ENCODE measurements at regions not wholly inside any gene's neighbourhood (a gene's known extent, or its start where the extent isn't known, plus 50 kb on each side); places are given as distances from the start of the nearest gene placed in this dataset.

DNA sequence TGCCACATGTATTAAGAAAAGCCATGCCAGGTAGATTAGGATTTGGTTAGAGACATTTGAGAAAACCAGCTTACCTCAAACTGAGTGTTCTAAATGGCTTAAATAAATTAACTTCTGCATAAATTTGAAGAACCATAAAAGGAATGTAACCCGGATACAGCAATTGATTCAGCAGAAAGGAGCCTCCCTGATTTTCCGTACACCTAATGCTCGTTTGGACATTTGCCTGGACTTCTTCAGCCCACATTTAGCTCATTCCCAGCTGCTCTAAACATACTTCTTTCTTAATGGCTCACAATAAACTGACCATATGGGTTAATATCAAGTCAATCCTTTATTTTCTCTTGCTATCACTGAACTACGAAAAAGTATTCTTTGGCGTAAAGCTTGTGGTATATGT lies 392.4 kb downstream of the ZNF516 start:
- Histone ChIP-seq H3K27ac (ENCODE audit: low read depth, low read length) (no peak overlapping the region), H3K27me3 (ENCODE audit: control insufficient read depth in 3 of 3, insufficient read depth in 3 of 3, low read length in 3 of 3) (no peaks in the 10 kb centered on the region), H3K4me3 (ENCODE audit: low read length in 3 of 3) (no peak overlapping the region), H3K9me3 (ENCODE audit: control insufficient read depth in 3 of 3, low read length in 3 of 3) (peaks cover 0 to 2% (median 0%) of the 10 kb centered on the region in 3 donors), H3K36me3 (ENCODE audit: control insufficient read depth in 3 of 3, insufficient read depth in 3 of 3, low read length in 3 of 3) (no peaks in the 10 kb centered on the region), H3K4me1 (ENCODE audit: control insufficient read depth in 3 of 3, insufficient read depth in 3 of 3, low read length in 3 of 3) (no peaks in the 10 kb centered on the region), H3K9ac (ENCODE audit: low read depth in 1 of 3, low read length in 3 of 3) (no peak overlapping the region)

- Histone ChIP-seq H3K4me3 (ENCODE audit: low read length in 3 of 3) (no peak overlapping the region), H3K9me3 (ENCODE audit: control insufficient read depth in 3 of 3, low read length in 3 of 3) (peaks cover 0 to 2% (median 0%) of the 10 kb centered on the region in 3 donors), H3K4me1 (ENCODE audit: control insufficient read depth in 3 of 3, insufficient read depth in 3 of 3, low read length in 3 of 3) (no peaks in the 10 kb centered on the region), H3K27ac (ENCODE audit: low read depth, low read length) (no peak overlapping the region), H3K9ac (ENCODE audit: low read depth in 1 of 3, low read length in 3 of 3) (no peak overlapping the region), H3K27me3 (ENCODE audit: control insufficient read depth in 3 of 3, insufficient read depth in 3 of 3, low read length in 3 of 3) (no peaks in the 10 kb centered on the region), H3K36me3 (ENCODE audit: control insufficient read depth in 3 of 3, insufficient read depth in 3 of 3, low read length in 3 of 3) (no peaks in the 10 kb centered on the region)
These were observed 392.9 kb downstream of the ZNF516 start for GRCh38 chr18:76102156-76102555.

DNA sequence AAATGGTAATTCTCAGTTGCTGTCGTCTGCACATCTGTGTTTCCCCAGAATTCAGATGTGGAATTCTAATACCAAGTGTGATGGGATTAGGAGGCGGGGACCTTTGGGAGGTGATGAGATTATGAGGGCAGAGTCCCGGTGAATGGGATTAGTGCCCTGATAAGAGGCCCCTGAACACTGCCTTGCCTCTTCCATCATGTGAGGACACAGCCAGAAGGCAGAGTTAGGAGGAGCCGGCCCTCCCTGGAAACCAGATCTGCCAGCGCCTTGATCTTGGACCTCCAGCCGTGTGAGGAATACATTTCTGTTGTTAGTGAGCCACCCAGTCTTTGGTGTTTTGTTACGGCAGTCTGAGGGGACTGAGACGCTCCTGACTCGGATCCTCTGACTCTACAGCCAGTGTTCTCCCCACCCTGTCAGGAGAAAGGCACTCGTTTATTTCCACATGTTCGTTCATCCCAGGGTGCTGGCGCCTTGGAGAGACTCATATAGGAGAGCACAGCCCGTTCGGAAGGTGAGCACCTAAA lies 395.0 kb downstream of the ZNF516 start:
- no peak overlapping the region for H3K9ac ChIP-seq (ENCODE audit: low read depth in 1 of 3, low read length in 3 of 3)
- no peak overlapping the region for H3K27ac ChIP-seq (ENCODE audit: low read depth, low read length)
- H3K9me3 ChIP-seq (ENCODE audit: control insufficient read depth in 3 of 3, low read length in 3 of 3): peaks cover 0 to 2% (median 0%) of the 10 kb centered on the region in 3 donors
- H3K4me1 ChIP-seq (ENCODE audit: control insufficient read depth in 3 of 3, insufficient read depth in 3 of 3, low read length in 3 of 3): no peaks in the 10 kb centered on the region
- H3K36me3 ChIP-seq (ENCODE audit: control insufficient read depth in 3 of 3, insufficient read depth in 3 of 3, low read length in 3 of 3): no peaks in the 10 kb centered on the region
- no peaks in the 10 kb centered on the region for H3K27me3 ChIP-seq (ENCODE audit: control insufficient read depth in 3 of 3, insufficient read depth in 3 of 3, low read length in 3 of 3)
- no peak overlapping the region for H3K4me3 ChIP-seq (ENCODE audit: low read length in 3 of 3)

GRCh38 chr18:76098674-76099411 lies 396.2 kb downstream of the ZNF516 start:
- H3K9ac ChIP-seq (ENCODE audit: low read depth in 1 of 3, low read length in 3 of 3): no peak overlapping the region
- H3K36me3 ChIP-seq (ENCODE audit: control insufficient read depth in 3 of 3, insufficient read depth in 3 of 3, low read length in 3 of 3): no peaks in the 10 kb centered on the region
- H3K27ac ChIP-seq (ENCODE audit: low read depth, low read length): no peak overlapping the region
- H3K4me1 ChIP-seq (ENCODE audit: control insufficient read depth in 3 of 3, insufficient read depth in 3 of 3, low read length in 3 of 3): no peaks in the 10 kb centered on the region
- no peaks in the 10 kb centered on the region for H3K27me3 ChIP-seq (ENCODE audit: control insufficient read depth in 3 of 3, insufficient read depth in 3 of 3, low read length in 3 of 3)
- H3K9me3 ChIP-seq (ENCODE audit: control insufficient read depth in 3 of 3, low read length in 3 of 3): peaks cover 0 to 6% (median 0%) of the 10 kb centered on the region in 3 donors
- H3K4me3 ChIP-seq (ENCODE audit: low read length in 3 of 3): no peak overlapping the region

DNA sequence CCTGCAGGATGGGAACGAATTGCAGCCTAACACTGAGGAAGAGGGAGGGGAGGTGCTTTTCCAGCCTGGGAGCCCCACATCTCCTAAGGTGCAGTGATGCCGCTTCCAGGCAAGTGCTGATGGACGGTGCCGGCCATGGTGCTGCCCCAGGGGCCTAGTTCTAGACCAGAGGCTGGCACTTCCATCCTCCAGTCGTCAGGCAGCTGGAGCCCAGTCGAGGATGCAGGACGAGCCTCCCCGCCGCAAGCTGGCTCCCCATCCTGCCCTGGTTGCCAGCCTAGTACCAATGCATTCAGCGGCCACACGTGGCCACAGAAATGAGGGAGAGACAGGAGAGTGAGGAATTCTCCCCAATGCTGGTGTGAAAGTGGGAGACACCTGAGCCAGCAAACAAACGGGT lies 413.5 kb downstream of the ZNF516 start:
- H3K4me1 ChIP-seq (ENCODE audit: control insufficient read depth in 3 of 3, insufficient read depth in 3 of 3, low read length in 3 of 3): no peaks in the 10 kb centered on the region
- H3K9me3 ChIP-seq (ENCODE audit: control insufficient read depth in 3 of 3, low read length in 3 of 3): peaks cover 0 to 4% (median 0%) of the 10 kb centered on the region in 3 donors
- H3K9ac ChIP-seq (ENCODE audit: low read depth in 1 of 3, low read length in 3 of 3): no peak overlapping the region
- peaks cover 0 to 2% (median 0%) of the 10 kb centered on the region in 3 donors for H3K27me3 ChIP-seq (ENCODE audit: control insufficient read depth in 3 of 3, insufficient read depth in 3 of 3, low read length in 3 of 3)
- H3K4me3 ChIP-seq (ENCODE audit: low read length in 3 of 3): no peak overlapping the region
- no peak overlapping the region for H3K27ac ChIP-seq (ENCODE audit: low read depth, low read length)
- no peaks in the 10 kb centered on the region for H3K36me3 ChIP-seq (ENCODE audit: control insufficient read depth in 3 of 3, insufficient read depth in 3 of 3, low read length in 3 of 3)

DNA sequence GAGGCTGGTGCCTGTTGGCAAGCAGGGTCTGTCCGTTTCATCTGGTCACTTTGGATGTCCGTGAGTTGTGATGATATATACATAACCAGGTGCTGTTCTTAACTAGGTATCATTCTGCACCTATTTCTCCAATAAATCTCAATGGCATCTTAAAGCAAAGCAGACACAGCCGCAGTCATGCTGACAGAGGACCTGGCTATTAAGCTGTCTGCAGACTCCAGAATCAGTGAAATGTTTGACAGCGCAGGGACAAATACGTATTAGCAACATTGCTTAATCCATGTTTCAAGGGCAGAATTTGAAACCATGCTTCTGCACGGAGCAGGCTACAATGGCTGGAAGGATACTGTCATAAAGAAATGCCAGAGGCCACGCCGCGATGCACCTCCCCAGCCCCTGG lies 414.6 kb downstream of the ZNF516 start:
- no peak overlapping the region for H3K4me3 ChIP-seq (ENCODE audit: low read length in 3 of 3)
- no peaks in the 10 kb centered on the region for H3K36me3 ChIP-seq (ENCODE audit: control insufficient read depth in 3 of 3, insufficient read depth in 3 of 3, low read length in 3 of 3)
- no peak overlapping the region for H3K9ac ChIP-seq (ENCODE audit: low read depth in 1 of 3, low read length in 3 of 3)
- no peaks in the 10 kb centered on the region for H3K4me1 ChIP-seq (ENCODE audit: control insufficient read depth in 3 of 3, insufficient read depth in 3 of 3, low read length in 3 of 3)
- no peak overlapping the region for H3K27ac ChIP-seq (ENCODE audit: low read depth, low read length)
- H3K9me3 ChIP-seq (ENCODE audit: control insufficient read depth in 3 of 3, low read length in 3 of 3): peaks cover 0 to 4% (median 0%) of the 10 kb centered on the region in 3 donors
- peaks cover 0 to 2% (median 0%) of the 10 kb centered on the region in 3 donors for H3K27me3 ChIP-seq (ENCODE audit: control insufficient read depth in 3 of 3, insufficient read depth in 3 of 3, low read length in 3 of 3)

DNA sequence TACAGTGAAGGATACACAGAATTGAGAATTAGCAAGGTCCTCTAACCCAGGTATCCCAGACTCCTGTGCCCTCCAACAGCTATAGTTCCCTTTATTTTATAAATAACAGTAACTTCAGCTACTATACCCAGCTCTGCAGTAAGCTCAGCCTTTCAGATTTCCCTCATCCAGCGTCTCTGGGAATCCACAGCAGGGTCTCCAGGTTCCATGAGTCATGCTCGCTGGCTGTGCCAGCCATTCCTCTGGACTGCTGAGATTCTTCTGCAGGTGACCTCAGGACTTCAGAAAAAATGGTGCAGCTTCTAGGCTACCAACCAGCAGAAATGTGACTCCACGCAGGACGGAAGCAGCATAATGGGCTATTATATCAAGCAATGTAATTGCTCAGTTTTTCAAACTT lies 419.3 kb downstream of the ZNF516 start:
- Histone ChIP-seq H3K4me3 (ENCODE audit: low read length in 3 of 3) (no peak overlapping the region), H3K9ac (ENCODE audit: low read depth in 1 of 3, low read length in 3 of 3) (no peak overlapping the region), H3K27ac (ENCODE audit: low read depth, low read length) (no peak overlapping the region), H3K27me3 (ENCODE audit: control insufficient read depth in 3 of 3, insufficient read depth in 3 of 3, low read length in 3 of 3) (no peaks in the 10 kb centered on the region), H3K9me3 (ENCODE audit: control insufficient read depth in 3 of 3, low read length in 3 of 3) (no peaks in the 10 kb centered on the region), H3K36me3 (ENCODE audit: control insufficient read depth in 3 of 3, insufficient read depth in 3 of 3, low read length in 3 of 3) (no peaks in the 10 kb centered on the region), H3K4me1 (ENCODE audit: control insufficient read depth in 3 of 3, insufficient read depth in 3 of 3, low read length in 3 of 3) (no peaks in the 10 kb centered on the region)

- Histone ChIP-seq H3K36me3 (ENCODE audit: control insufficient read depth in 3 of 3, insufficient read depth in 3 of 3, low read length in 3 of 3) (no peaks in the 10 kb centered on the region), H3K27me3 (ENCODE audit: control insufficient read depth in 3 of 3, insufficient read depth in 3 of 3, low read length in 3 of 3) (no peaks in the 10 kb centered on the region), H3K4me1 (ENCODE audit: control insufficient read depth in 3 of 3, insufficient read depth in 3 of 3, low read length in 3 of 3) (no peaks in the 10 kb centered on the region), H3K4me3 (ENCODE audit: low read length in 3 of 3) (no peak overlapping the region), H3K27ac (ENCODE audit: low read depth, low read length) (no peak overlapping the region), H3K9me3 (ENCODE audit: control insufficient read depth in 3 of 3, low read length in 3 of 3) (no peaks in the 10 kb centered on the region), H3K9ac (ENCODE audit: low read depth in 1 of 3, low read length in 3 of 3) (no peak overlapping the region)
These were observed 430.0 kb downstream of the ZNF516 start for GRCh38 chr18:76064998-76065397.

DNA sequence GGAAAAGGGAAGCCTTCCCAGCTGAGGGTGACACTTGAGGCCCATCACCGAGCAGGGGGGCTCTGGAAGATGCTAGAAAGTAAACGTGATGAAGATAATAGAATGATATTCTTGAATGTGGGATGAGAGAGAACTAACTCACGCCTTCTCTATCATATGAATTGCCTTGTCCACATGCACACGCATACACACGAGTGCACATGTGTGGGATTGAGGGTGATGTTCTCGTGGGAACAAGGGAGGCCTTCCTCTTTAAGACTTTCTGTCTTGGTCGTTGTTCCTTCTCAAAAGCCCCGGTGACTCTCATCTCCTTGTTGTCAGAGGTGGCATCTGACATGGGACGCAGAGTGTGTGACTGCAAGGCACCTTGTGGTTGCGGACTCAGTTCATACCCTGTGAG lies 436.9 kb downstream of the ZNF516 start:
- H3K9ac ChIP-seq (ENCODE audit: low read depth in 1 of 3, low read length in 3 of 3): no peak overlapping the region
- no peaks in the 10 kb centered on the region for H3K36me3 ChIP-seq (ENCODE audit: control insufficient read depth in 3 of 3, insufficient read depth in 3 of 3, low read length in 3 of 3)
- no peak overlapping the region for H3K4me3 ChIP-seq (ENCODE audit: low read length in 3 of 3)
- no peaks in the 10 kb centered on the region for H3K9me3 ChIP-seq (ENCODE audit: control insufficient read depth in 3 of 3, low read length in 3 of 3)
- no peak overlapping the region for H3K27ac ChIP-seq (ENCODE audit: low read depth, low read length)
- no peaks in the 10 kb centered on the region for H3K27me3 ChIP-seq (ENCODE audit: control insufficient read depth in 3 of 3, insufficient read depth in 3 of 3, low read length in 3 of 3)
- H3K4me1 ChIP-seq (ENCODE audit: control insufficient read depth in 3 of 3, insufficient read depth in 3 of 3, low read length in 3 of 3): no peaks in the 10 kb centered on the region

DNA sequence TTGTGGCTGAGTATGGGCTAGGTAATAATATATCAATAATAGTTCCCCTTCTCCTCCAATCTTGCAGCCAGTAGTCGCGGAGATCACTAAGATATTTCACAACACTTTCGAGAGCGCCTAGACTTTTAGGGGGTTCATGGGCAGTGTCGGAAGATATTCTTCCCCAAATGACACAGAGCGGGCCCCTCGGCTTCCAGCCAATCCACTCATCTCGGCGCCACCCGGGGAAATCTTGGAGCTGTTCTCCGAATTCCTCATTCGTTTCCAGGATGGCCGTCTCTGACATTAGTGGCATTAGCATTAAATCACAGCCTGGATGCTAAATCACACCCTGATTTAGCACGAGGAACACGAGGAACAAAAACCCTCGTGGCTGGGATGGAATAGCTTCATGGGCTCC lies 437.7 kb downstream of the ZNF516 start:
- H3K36me3 ChIP-seq (ENCODE audit: control insufficient read depth in 3 of 3, insufficient read depth in 3 of 3, low read length in 3 of 3): no peaks in the 10 kb centered on the region
- no peaks in the 10 kb centered on the region for H3K9me3 ChIP-seq (ENCODE audit: control insufficient read depth in 3 of 3, low read length in 3 of 3)
- no peak overlapping the region for H3K27ac ChIP-seq (ENCODE audit: low read depth, low read length)
- H3K9ac ChIP-seq (ENCODE audit: low read depth in 1 of 3, low read length in 3 of 3): no peak overlapping the region
- no peaks in the 10 kb centered on the region for H3K4me1 ChIP-seq (ENCODE audit: control insufficient read depth in 3 of 3, insufficient read depth in 3 of 3, low read length in 3 of 3)
- H3K27me3 ChIP-seq (ENCODE audit: control insufficient read depth in 3 of 3, insufficient read depth in 3 of 3, low read length in 3 of 3): no peaks in the 10 kb centered on the region
- H3K4me3 ChIP-seq (ENCODE audit: low read length in 3 of 3): no peak overlapping the region
